Colonic mucosa (tissue), 4 donors: ENCODE measurements at regions not wholly inside any gene's neighbourhood (a gene's known extent, or its start where the extent isn't known, plus 50 kb on each side); places are given as distances from the start of the nearest gene placed in this dataset.
"Not testable (repeated sequence)": the region's sequence is repeated elsewhere in the genome, so short reads cannot be mapped to it uniquely, and the experiment has no call there.

Experiments used
- DNase-seq: peaks from one replicate; pipeline ENCODE4 v3.0.0-alpha.2; 2020
- H3K27ac ChIP-seq: fragments of 200-600 bp; one replicate; pipeline ENCODE4 v1.8.0; 2021
- H3K27me3 ChIP-seq: fragments of 200-600 bp; one replicate; pipeline ENCODE4 v1.8.0; 2021
- H3K36me3 ChIP-seq: fragments of 200-600 bp; one replicate; pipeline ENCODE4 v1.8.0; 2021
- H3K4me1 ChIP-seq: fragments of 200-600 bp; one replicate; pipeline ENCODE4 v1.8.0; 2021; ENCODE audit warnings: mild to moderate bottlenecking
- H3K4me3 ChIP-seq: fragments of 200-600 bp; one replicate; pipeline ENCODE4 v1.8.0; 2021
- H3K9ac ChIP-seq, 2 donors: one replicate each; pipeline ENCODE4 v1.7.0; 2013; ENCODE audit warnings: control low read depth in 2 of 2, low read depth in 2 of 2, low read length in 2 of 2
- H3K9me3 ChIP-seq: fragments of 200-600 bp; one replicate; pipeline ENCODE4 v1.8.0; 2021
- intact Hi-C: fragments of 100-400 bp; cut with DNase I; formaldehyde crosslinking; loops from one replicate; pipeline ENCODE4 v1.14.1; 2022
- TF ChIP-seq, protein P1 (sequence below): fragments of 200-600 bp; IDR thresholded peaks from one replicate; pipeline ENCODE4 v1.8.0; 2022; ENCODE audit warnings: antibody characterized with exemption, mild to moderate bottlenecking
- donor health status: healthy.
- donor health status: DM: no; HTN: no; CAD: no.
- donor health status: DM: no; HTN: no; CAD: no.

DNA sequence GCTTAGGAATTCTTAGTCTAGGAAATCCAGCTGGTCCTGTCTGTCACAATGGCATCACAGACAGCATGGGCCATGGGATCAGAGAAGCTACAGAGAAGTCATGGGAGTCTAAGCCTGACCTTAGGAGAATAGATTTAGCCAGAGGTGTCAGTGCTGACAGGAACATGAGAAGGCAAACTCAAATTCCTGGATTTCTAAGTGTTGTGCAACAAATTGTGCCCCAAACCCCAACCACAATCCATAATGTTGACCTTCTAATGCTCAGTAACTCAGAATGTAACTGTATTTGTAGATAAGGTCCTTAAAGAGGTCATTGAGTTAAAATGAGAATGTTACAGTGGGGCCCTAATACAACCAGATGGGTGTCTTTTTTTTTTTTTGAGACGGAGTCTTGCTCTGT, 95.9 kb upstream of the RHOBTB1 start:
- no peak for DNase-seq
- Histone ChIP-seq H3K9me3 (no peaks in the 10 kb centered on the region), H3K36me3 (no peaks in the 10 kb centered on the region), H3K4me1 (no peaks in the 10 kb centered on the region), H3K9ac (no peak overlapping the region), H3K27me3 (no peaks in the 10 kb centered on the region), H3K27ac (no peak overlapping the region), H3K4me3 (no peak overlapping the region)
- intact Hi-C loops, result no loop called here
- TF ChIP-seq, protein P1, sequence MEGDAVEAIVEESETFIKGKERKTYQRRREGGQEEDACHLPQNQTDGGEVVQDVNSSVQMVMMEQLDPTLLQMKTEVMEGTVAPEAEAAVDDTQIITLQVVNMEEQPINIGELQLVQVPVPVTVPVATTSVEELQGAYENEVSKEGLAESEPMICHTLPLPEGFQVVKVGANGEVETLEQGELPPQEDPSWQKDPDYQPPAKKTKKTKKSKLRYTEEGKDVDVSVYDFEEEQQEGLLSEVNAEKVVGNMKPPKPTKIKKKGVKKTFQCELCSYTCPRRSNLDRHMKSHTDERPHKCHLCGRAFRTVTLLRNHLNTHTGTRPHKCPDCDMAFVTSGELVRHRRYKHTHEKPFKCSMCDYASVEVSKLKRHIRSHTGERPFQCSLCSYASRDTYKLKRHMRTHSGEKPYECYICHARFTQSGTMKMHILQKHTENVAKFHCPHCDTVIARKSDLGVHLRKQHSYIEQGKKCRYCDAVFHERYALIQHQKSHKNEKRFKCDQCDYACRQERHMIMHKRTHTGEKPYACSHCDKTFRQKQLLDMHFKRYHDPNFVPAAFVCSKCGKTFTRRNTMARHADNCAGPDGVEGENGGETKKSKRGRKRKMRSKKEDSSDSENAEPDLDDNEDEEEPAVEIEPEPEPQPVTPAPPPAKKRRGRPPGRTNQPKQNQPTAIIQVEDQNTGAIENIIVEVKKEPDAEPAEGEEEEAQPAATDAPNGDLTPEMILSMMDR, result no peak

DNA sequence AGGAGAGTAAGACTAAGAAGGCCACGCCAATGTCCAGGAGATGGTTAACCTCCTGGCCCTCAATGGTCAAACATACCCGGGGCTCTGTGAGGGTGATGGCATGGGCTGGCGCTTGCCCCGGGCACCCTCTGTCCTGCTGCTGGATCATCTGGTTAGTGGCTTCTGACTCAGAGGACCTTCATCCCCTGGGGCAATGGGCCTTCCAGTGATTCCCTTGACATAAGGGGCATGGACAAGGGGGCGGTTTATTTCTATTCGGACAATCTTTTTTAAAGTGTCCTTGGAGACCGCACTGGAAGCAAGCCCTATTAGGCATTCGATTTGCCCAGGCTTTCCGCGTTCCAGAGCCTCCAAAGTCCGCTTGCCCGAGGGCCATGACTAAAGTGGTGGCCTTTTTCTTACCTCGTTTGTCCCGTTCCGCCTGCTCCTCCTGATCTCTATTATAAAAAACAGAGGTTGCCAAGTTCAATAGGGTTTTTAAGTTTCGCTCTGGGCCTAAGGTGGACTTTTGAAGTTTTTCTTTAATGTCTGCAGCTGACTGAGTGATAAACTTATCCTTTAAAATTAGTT, 93.4 kb upstream of the RHOBTB1 start:
- intact Hi-C loops, DNase-seq, H3K9ac ChIP-seq, H3K27ac ChIP-seq, H3K4me1 ChIP-seq, H3K4me3 ChIP-seq, H3K27me3 ChIP-seq, H3K9me3 ChIP-seq, H3K36me3 ChIP-seq: not testable (repeated sequence)

DNA sequence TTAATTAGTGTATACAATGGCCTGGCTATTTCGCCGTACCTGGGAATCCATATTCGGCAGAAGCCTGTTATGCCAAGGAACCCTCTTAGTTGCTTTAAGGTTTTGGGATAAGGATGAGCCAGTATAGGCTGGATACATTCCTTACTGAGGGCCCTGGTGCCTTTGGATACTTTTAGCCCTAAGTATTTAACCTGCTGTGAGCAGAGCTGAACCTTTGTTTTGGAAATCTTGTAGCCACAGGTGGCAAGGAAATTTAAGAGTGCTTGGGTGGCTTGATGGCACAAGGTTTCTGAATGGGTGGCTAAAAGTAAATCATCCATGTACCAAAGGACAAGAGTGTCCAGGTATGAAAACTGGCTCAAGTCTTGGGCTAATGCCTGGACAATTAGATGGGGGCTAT, 92.2 kb upstream of the RHOBTB1 start:
- H3K27ac ChIP-seq, H3K9ac ChIP-seq, intact Hi-C loops, H3K36me3 ChIP-seq, DNase-seq, H3K4me1 ChIP-seq, H3K27me3 ChIP-seq, H3K9me3 ChIP-seq, H3K4me3 ChIP-seq: not testable (repeated sequence)

DNA sequence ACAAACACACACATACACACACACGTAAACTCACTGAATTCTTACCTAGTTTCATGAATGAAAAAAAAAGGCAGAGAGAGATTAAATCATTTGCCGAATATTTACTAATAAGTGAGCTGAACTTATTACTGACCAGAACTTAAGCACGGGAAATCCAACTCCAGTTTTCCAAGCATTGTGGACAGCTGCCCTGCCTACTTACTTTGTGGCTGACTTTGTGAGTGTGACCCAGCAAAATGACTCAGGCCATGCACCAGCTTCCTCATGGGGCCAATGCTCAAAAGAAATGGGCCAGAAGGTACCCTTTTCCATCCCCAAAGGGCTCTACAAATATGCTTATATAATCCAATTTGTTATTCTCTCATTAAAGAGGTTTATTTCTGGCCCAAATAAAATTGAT, 87.4 kb upstream of the RHOBTB1 start:
- Histone ChIP-seq H3K9ac (no peak overlapping the region), H3K27me3 (no peaks in the 10 kb centered on the region), H3K27ac (no peak overlapping the region), H3K4me3 (no peak overlapping the region), H3K36me3 (no peaks in the 10 kb centered on the region), H3K4me1 (no peaks in the 10 kb centered on the region), H3K9me3 (no peaks in the 10 kb centered on the region)
- TF ChIP-seq, protein P1, result no peak
- intact Hi-C loops, result no loop called here
- DNase-seq, result no peak

DNA sequence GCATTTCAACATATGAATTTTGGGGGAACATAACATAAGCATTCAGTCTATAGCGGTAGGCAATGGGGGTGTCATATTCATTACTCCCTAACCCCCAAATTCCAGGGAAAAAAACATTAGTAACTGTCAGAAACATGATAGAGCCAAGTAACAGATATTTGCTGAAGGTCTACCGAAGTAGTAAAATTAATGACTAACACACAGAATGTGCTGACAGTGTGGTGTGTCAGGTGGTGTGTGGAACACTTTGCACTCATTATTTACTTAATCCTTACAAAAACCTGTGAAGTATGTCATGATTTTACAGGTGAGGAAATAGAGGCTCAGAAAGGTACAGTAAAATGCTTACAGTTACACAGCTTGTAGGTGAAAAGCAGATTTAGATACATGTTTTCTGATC, 85.4 kb upstream of the RHOBTB1 start:
- no peak overlapping the region for H3K27ac ChIP-seq
- no peak overlapping the region for H3K9ac ChIP-seq
- intact Hi-C loops, result no loop called here

DNA sequence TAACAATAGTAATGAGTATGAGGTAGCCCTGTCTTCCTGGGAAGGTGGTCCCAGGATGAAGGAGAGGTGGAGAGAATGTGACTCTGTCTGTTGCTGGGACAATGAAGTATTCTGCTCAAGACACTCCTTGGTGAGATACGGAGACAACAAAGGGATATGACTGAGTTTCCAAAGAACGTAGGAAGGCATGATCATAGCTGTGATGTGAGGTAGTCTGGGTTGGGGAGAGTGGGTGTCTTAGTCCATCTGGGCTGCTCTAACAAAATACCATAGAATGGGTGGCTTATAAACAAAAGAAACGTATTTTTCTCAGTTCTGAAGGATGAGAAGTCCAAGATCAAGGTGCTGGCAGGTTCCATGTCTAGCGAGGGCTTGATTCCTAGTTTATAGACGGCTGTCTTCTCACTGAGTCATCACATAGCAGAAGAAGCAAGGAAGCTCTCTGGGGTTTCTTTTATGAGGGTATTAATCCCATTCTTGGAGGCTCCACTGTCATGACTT, 84.9 kb upstream of the RHOBTB1 start:
- no peak for DNase-seq
- Histone ChIP-seq H3K4me1 (no peaks in the 10 kb centered on the region), H3K9ac (no peak overlapping the region), H3K27ac (no peak overlapping the region), H3K9me3 (no peaks in the 10 kb centered on the region), H3K4me3 (no peak overlapping the region), H3K36me3 (no peaks in the 10 kb centered on the region), H3K27me3 (no peaks in the 10 kb centered on the region)
- TF ChIP-seq, protein P1, result no peak
- intact Hi-C loops, result no loop called here

More for the DNA sequence above, 85.4 kb upstream of the RHOBTB1 start:
- DNase-seq, result no peak
- no peaks in the 10 kb centered on the region for H3K36me3 ChIP-seq
- TF ChIP-seq, protein P1, result no peak
- H3K4me3 ChIP-seq, result no peak overlapping the region
- no peaks in the 10 kb centered on the region for H3K4me1 ChIP-seq
- H3K9me3 ChIP-seq, result no peaks in the 10 kb centered on the region
- no peaks in the 10 kb centered on the region for H3K27me3 ChIP-seq
